ENCODE measurements at regions not wholly inside any gene's neighbourhood (a gene's known extent, or its start where the extent isn't known, plus 50 kb on each side); places are given as distances from the start of the nearest gene placed in this dataset.

DNA sequence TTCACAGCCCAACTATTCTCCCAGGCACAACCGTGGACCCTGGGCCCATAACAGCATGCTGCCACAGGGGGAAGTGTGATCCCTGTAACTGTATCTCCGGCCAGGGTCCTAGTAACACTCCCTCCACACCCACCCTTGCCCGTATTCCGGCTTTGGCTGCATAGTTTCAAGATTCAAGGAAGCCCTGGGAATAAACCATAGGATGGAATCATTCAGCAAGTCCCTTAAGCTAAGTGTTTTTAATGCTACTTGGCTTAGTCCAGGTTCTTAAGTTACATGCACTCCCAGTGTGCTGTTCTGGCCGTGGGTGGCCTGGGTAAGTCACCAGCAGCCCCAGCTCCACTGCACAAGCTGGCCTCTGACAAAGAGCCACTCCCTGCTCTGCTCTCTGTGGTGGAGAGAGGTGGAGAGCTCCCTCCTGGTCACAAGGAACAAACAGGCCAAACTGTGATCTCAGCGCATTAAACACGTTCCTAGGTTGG, 532.4 kb upstream of the SGCG start:
- H3K27ac Mint-ChIP-seq: no peak overlapping the region
- no peak overlapping the region for H3K4me3 Mint-ChIP-seq
- ATAC-seq (replicated peaks): no peak

GRCh38 chr13:22652796-22653195, 528.0 kb upstream of the SGCG start:
- Mint-ChIP-seq H3K4me1 (no peaks in the 10 kb centered on the region), H3K9me3 (no peaks in the 10 kb centered on the region), H3K4me3 (no peak overlapping the region), H3K27me3 (no peaks in the 10 kb centered on the region), H3K36me3 (ENCODE audit: low read depth) (no peaks in the 10 kb centered on the region), H3K27ac (no peak overlapping the region)
- no peak for ATAC-seq (replicated peaks)

More for the DNA sequence above, 532.4 kb upstream of the SGCG start:
- H3K27me3 Mint-ChIP-seq: no peaks in the 10 kb centered on the region
- no peaks in the 10 kb centered on the region for H3K9me3 Mint-ChIP-seq
- H3K4me1 Mint-ChIP-seq: no peaks in the 10 kb centered on the region
- no peaks in the 10 kb centered on the region for H3K36me3 Mint-ChIP-seq (ENCODE audit: low read depth)

- no peaks in the 10 kb centered on the region for H3K36me3 Mint-ChIP-seq (ENCODE audit: low read depth)
- H3K27me3 Mint-ChIP-seq: no peaks in the 10 kb centered on the region
- H3K4me1 Mint-ChIP-seq: no peaks in the 10 kb centered on the region
- H3K9me3 Mint-ChIP-seq: no peaks in the 10 kb centered on the region
- H3K4me3 Mint-ChIP-seq: no peak overlapping the region
- no peak overlapping the region for H3K27ac Mint-ChIP-seq
- no peak for ATAC-seq (replicated peaks)
Measured at GRCh38 chr13:22653866-22654265, 526.9 kb upstream of the SGCG start.

DNA sequence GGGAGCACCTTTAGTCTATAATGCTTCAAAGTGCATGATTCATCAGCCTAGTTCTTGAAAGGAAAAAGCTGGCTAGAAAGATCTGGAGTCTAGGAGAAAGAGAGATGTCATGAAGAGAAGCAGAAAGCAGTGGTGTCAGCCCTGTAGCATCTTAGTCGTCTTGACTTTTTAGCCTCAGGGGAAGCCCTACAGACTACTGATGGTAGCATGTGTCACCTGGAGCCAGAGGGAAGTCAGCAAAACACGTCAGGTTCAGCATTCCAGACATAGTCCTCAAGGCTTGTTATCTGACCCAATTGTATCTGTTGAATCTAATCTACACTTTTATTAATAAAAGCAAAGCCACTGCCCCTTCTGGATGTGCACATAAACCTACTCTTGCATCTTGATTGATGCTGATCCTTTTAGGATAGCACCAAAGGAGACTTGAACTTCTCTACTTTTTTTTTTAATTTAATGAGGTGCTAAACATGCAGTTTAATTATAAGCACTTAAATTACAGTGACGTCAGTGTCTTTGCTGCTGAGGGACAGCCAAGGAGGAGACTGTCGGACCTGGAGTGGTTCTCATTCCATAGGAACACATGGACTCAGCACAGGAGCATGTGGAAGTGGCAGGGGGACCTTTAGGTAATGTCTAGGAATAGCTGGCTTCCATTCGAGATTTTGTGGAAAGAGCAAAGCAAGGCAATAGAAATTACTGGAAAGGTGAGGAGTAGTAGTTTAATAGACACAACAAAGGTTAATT, 525.5 kb upstream of the SGCG start:
- Mint-ChIP-seq H3K27me3 (no peaks in the 10 kb centered on the region), H3K4me1 (no peaks in the 10 kb centered on the region), H3K9me3 (no peaks in the 10 kb centered on the region), H3K27ac (no peak overlapping the region), H3K4me3 (no peak overlapping the region), H3K36me3 (ENCODE audit: low read depth) (no peaks in the 10 kb centered on the region)
- no peak for ATAC-seq (replicated peaks)

DNA sequence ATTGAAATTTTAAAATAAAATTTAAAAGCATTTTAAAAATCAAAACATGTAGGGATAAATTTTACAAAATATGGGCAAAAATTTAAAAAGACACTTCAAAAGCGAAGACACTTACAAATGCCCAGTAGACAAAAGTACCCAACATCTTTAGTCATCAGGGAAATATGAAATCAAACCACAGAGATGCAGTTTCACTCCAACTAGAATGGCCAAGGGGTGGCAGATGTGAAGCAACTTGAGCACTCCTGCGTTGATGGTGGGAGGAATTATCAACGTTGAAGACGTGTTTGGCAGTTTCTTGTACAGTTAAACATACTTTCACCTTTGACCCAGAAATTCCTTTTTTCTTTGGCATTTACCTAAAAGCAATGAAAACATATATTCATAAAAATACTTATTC, 518.0 kb upstream of the SGCG start:
- peaks cover 4% of the 10 kb centered on the region for H3K27me3 Mint-ChIP-seq
- H3K27ac Mint-ChIP-seq: no peak overlapping the region
- ATAC-seq (replicated peaks): no peak
- H3K36me3 Mint-ChIP-seq (ENCODE audit: low read depth): no peaks in the 10 kb centered on the region
- H3K4me1 Mint-ChIP-seq: no peaks in the 10 kb centered on the region
- no peak overlapping the region for H3K4me3 Mint-ChIP-seq
- H3K9me3 Mint-ChIP-seq: no peaks in the 10 kb centered on the region

DNA sequence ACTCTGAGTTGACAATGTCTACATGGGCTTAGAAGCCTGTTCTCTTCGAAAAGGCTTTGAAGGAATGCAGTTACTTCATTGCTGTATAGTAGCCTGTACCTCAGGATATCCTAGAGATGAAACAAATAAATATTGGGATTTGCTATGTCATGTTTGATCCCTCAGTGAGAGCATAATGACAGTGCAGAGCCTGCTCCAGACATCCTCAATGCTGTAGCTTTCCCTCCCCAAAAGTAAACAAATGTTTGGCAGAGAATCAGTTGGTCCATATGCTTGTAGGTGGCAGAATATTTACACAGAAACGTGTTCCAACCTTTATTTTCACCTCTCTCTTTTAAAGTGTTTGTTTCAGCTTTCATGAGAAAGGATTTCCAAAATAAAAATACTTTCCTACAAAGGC, 515.3 kb upstream of the SGCG start:
- H3K9me3 Mint-ChIP-seq: no peaks in the 10 kb centered on the region

DNA sequence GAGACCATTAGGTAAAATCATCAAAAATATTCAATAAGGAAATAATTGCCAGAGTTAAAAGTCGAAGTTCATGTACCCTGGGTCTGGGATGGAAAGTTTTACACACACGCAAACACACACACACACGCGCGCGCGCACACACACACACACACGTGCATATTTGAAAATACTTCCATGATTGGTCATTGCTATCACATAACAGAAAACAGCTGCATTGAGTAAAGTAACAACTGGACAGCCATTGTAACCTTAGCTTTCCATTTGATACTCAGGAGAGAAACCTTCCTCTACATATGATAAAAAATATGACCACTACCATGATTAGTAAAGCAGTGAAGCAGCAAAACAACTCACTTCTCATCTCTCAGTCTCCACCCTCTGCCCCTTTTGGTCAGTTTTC, 490.0 kb upstream of the SGCG start:
- peaks cover 4% of the 10 kb centered on the region for H3K9me3 Mint-ChIP-seq
- no peak for ATAC-seq (replicated peaks)
- H3K4me1 Mint-ChIP-seq: no peaks in the 10 kb centered on the region
- H3K4me3 Mint-ChIP-seq: no peak overlapping the region
- H3K36me3 Mint-ChIP-seq (ENCODE audit: low read depth): no peaks in the 10 kb centered on the region
- no peak overlapping the region for H3K27ac Mint-ChIP-seq
- H3K27me3 Mint-ChIP-seq: no peaks in the 10 kb centered on the region

More for the DNA sequence above, 515.3 kb upstream of the SGCG start:
- H3K4me1 Mint-ChIP-seq: no peaks in the 10 kb centered on the region
- H3K4me3 Mint-ChIP-seq: no peak overlapping the region
- no peak for ATAC-seq (replicated peaks)
- no peak overlapping the region for H3K27ac Mint-ChIP-seq
- no peaks in the 10 kb centered on the region for H3K36me3 Mint-ChIP-seq (ENCODE audit: low read depth)
- H3K27me3 Mint-ChIP-seq: peaks cover 4% of the 10 kb centered on the region

GRCh38 chr13:22693691-22694090, 487.1 kb upstream of the SGCG start:
- peaks cover 4% of the 10 kb centered on the region for H3K9me3 Mint-ChIP-seq
- no peaks in the 10 kb centered on the region for H3K4me1 Mint-ChIP-seq
- H3K27me3 Mint-ChIP-seq: no peaks in the 10 kb centered on the region
- H3K27ac Mint-ChIP-seq: no peak overlapping the region
- ATAC-seq (replicated peaks): no peak
- no peaks in the 10 kb centered on the region for H3K36me3 Mint-ChIP-seq (ENCODE audit: low read depth)
- no peak overlapping the region for H3K4me3 Mint-ChIP-seq

DNA sequence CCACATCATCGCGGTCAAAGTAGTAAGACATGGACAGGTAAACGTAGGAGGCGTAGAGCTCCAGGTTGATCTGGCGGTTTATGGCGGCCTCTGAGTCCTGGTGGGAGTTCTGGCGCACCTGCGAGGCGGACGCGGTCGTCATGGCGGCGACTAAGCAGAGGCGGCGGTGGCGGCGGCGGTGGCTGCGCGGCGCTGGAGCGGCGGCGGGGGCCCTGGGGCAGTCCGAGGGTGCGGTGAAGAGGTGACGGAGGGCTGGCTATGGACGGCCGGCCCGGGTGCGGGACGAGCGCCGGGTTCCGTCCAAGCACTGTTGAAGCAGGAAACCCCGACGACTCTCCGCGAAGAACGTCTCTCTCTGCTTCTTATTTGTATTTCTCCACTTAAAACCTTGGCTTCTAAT, 484.3 kb upstream of the SGCG start:
- Mint-ChIP-seq H3K36me3 (ENCODE audit: low read depth) (no peaks in the 10 kb centered on the region), H3K27ac (no peak overlapping the region), H3K27me3 (no peaks in the 10 kb centered on the region), H3K9me3 (peaks cover 4% of the 10 kb centered on the region), H3K4me1 (no peaks in the 10 kb centered on the region), H3K4me3 (no peak overlapping the region)
- ATAC-seq (replicated peaks): no peak

DNA sequence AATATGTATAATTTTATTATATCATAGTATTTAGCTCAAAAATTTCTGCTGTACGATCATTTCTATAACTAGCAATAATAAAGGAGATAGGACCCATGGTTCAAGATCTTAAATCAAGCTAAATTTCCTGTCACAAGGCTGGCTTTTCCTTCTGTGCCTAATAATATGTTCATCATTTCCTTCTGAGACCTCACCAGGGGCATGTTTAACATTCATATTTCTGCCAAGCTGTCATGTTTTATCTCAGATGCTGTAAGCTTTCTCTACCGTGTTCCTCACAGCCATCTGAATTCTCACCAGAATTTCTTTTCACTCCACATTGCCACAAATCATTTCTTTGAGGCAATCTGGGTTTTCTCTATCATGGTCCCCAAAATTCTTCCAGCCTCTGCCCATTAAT, 482.3 kb upstream of the SGCG start:
- H3K27ac Mint-ChIP-seq: no peak overlapping the region
- no peaks in the 10 kb centered on the region for H3K27me3 Mint-ChIP-seq
- peaks cover 4% of the 10 kb centered on the region for H3K9me3 Mint-ChIP-seq
- H3K4me1 Mint-ChIP-seq: no peaks in the 10 kb centered on the region
- no peak for ATAC-seq (replicated peaks)
- no peaks in the 10 kb centered on the region for H3K36me3 Mint-ChIP-seq (ENCODE audit: low read depth)
- no peak overlapping the region for H3K4me3 Mint-ChIP-seq

- H3K9me3 Mint-ChIP-seq: no peaks in the 10 kb centered on the region
- H3K27ac Mint-ChIP-seq: no peak overlapping the region
- H3K4me1 Mint-ChIP-seq: no peaks in the 10 kb centered on the region
- no peak for ATAC-seq (replicated peaks)
- H3K27me3 Mint-ChIP-seq: no peaks in the 10 kb centered on the region
- no peaks in the 10 kb centered on the region for H3K36me3 Mint-ChIP-seq (ENCODE audit: low read depth)
- H3K4me3 Mint-ChIP-seq: no peak overlapping the region
Measured at GRCh38 chr13:22700246-22700887, 480.4 kb upstream of the SGCG start.

GRCh38 chr13:22703601-22704209, 477.1 kb upstream of the SGCG start:
- H3K27me3 Mint-ChIP-seq: no peaks in the 10 kb centered on the region
- ATAC-seq (replicated peaks): no peak
- no peaks in the 10 kb centered on the region for H3K4me1 Mint-ChIP-seq
- H3K27ac Mint-ChIP-seq: no peak overlapping the region
- no peaks in the 10 kb centered on the region for H3K36me3 Mint-ChIP-seq (ENCODE audit: low read depth)
- H3K4me3 Mint-ChIP-seq: no peak overlapping the region
- H3K9me3 Mint-ChIP-seq: no peaks in the 10 kb centered on the region

GRCh38 chr13:22707946-22708345, 472.8 kb upstream of the SGCG start:
- H3K4me3 Mint-ChIP-seq: no peak overlapping the region
- no peaks in the 10 kb centered on the region for H3K4me1 Mint-ChIP-seq
- H3K27ac Mint-ChIP-seq: no peak overlapping the region
- H3K27me3 Mint-ChIP-seq: no peaks in the 10 kb centered on the region
- no peak for ATAC-seq (replicated peaks)
- H3K9me3 Mint-ChIP-seq: no peaks in the 10 kb centered on the region
- no peaks in the 10 kb centered on the region for H3K36me3 Mint-ChIP-seq (ENCODE audit: low read depth)

- Mint-ChIP-seq H3K27ac (no peak overlapping the region), H3K4me3 (no peak overlapping the region), H3K36me3 (ENCODE audit: low read depth) (no peaks in the 10 kb centered on the region), H3K9me3 (no peaks in the 10 kb centered on the region), H3K27me3 (no peaks in the 10 kb centered on the region), H3K4me1 (no peaks in the 10 kb centered on the region)
- ATAC-seq (replicated peaks): no peak
Measured at GRCh38 chr13:22717036-22717435, 463.7 kb upstream of the SGCG start.

DNA sequence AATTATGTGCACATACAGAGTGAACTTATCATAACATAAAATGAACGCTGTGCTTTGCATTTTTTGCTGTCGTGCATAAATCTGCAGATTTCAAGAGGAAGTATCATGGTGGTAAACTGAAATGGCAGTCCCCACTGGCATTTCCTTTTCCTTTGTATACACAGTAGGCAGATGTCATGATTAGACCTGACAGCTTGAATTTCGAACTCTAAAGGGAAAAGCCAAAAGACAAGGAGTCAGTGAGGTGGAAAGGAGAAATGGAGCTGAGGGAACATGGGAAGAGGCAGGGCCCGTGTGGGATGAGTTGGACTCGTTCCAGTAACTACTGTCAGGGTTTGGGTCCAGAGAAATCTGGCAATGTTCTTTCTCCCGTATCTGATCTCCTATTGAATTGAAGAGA, 454.1 kb upstream of the SGCG start:
- Mint-ChIP-seq H3K4me1 (no peaks in the 10 kb centered on the region), H3K36me3 (ENCODE audit: low read depth) (no peaks in the 10 kb centered on the region), H3K9me3 (no peaks in the 10 kb centered on the region), H3K27ac (no peak overlapping the region), H3K4me3 (no peak overlapping the region), H3K27me3 (peaks cover 14% of the 10 kb centered on the region)
- no peak for ATAC-seq (replicated peaks)
